ENCODE measurements at regions not wholly inside any gene's neighbourhood (a gene's known extent, or its start where the extent isn't known, plus 50 kb on each side); places are given as distances from the start of the nearest gene placed in this dataset.

DNA sequence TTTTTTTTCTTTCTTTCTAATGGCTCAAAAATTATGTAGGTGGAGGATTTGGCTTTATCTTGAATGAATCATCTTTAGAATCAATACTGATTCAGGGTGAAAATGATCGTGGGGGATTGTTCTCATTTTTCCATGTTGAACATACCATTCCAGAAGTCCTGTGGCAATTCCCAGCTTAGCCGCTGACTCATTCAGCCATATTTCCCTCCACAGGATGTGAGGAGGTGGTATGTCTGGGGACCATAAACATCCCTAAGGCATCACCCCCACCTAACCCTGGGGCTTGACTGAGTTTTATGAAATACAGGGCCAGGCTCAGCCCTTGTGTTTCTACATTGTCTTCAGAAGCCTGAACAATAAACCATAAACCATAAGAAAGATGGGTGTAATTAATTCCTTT lies 92.7 kb upstream of the FN1 start:
- DNase-seq: no peak

- DNase-seq: no peak
Observed at GRCh38 chr2:215527736-215528135, 91.9 kb upstream of the FN1 start.

DNA sequence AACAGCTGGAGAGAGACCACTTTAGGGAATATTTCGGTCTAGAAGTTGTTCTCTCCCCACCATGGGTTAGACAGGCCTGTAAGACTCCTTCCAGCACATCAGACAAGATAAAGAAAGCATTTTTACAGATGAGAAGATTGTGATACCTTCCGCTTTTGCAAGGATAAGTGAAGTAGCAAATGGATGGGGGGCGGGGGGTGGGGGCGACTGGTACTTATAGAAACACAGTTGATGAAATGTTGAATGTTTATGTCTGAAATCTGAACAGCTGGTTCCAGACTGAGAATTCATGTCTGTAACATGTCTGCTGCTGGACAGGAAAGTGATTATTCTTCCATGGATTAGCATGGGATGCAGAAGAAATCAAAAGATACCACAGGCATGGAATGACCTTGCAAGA lies 90.5 kb upstream of the FN1 start:
- DNase-seq: no peak

- no peak for DNase-seq
Observed at GRCh38 chr2:215522237-215522636, 86.4 kb upstream of the FN1 start.

- no peak for DNase-seq
Observed at GRCh38 chr2:215521031-215521430, 85.2 kb upstream of the FN1 start.

GRCh38 chr2:215517391-215517790 lies 81.5 kb upstream of the FN1 start:
- DNase-seq: no peak

DNA sequence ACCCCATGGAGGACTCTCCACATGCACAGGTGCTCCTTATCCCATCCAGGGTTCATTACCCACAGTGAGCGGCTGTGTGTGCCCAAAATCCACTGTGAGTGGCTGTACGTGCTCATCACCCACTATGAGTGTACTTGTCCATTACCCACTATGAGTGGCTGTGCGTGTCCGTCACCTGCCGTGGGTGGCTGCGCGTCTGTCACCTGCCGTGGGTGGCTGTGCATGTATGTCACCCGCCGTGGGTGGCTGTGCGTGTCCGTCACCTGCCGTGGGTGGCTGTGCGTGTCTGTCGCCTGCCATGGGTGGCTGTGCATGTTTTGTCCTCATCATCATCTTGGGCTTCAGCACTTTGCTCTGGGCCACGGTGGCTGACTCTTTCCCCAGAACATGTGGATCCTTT lies 78.6 kb upstream of the FN1 start:
- no peak for DNase-seq

DNA sequence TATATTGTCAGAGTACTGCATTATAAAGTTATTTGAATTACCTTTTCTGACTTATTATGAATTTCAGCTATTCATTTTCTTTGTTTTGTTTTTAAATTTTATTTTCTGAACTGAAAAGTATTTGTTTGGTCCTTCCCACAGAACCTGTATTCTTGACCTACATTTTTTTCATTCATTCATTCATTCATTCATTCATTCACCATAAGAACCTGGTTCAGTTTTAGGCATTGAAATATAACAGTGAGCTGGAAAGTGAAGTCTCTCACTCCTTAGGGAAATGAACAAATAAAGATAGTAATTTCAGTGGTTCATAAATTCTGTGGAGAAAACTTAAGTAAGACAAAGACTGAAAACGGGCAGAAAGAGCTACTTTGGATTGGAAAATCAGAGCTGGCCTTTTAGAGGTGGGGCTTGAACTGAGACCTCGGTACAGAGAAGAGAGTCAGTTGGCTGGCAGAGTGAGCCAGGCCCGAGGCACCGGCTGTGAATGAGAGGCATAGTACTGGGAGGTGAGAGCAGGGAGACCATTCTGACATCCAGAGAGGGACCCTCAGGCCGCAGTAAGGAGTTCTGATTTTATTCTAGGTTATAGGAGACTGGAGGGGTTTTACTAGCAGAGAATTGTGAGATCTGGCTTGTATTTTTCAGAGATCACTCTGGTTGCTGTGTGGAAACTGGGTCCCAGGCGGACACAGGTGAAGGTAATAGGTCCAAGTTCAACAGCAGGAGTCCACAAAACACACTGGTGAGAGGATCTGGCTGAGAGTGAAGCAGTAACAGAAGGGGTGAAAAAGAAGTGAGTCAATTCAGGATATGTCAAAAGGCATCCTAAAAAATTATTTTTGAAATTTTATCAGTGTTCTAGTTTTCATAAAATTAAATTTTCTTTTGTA lies 75.8 kb upstream of the FN1 start:
- DNase-seq: no peak

DNA sequence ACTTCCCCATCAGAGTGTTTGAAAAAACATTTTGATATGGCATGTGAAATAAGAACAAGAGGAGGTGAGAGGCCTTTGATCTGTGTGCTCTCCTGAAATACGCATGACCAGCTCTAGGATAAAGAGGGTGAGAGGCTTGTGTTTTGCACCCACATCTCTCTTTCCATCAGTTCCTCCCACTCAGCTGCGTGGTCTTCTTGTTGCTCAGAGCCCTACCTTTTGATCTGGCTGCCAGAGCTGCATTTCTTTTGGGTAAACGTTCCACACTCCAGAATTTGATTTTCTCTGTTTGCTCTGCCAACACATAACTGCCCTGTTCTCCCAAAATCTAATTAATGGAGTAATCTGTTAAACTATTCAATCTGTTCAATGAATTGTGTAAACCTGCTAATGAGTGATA lies 72.0 kb upstream of the FN1 start:
- no peak for DNase-seq

- no peak for DNase-seq
Observed at GRCh38 chr2:215507136-215507535, 71.3 kb upstream of the FN1 start.

DNA sequence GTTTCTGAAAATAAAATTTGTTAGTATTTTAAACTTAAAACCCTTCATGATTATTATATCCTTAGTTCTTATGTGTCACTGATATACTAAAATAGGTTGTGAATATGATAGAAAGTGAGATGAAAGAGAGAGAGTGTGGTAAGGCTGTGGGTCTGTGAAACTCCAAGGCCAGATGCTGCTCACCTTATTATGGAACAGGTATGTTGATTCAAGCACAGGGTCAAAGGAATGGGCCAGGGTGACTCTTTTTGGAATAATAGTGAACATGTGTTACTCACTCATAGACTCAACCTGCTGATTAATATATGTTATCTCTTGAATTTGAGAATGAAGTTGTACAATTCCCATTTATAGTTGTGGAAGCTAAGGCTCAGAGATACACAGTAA lies 70.7 kb upstream of the FN1 start:
- no peak for DNase-seq

GRCh38 chr2:215505044-215505786 lies 69.3 kb upstream of the FN1 start:
- DNase-seq: no peak

DNA sequence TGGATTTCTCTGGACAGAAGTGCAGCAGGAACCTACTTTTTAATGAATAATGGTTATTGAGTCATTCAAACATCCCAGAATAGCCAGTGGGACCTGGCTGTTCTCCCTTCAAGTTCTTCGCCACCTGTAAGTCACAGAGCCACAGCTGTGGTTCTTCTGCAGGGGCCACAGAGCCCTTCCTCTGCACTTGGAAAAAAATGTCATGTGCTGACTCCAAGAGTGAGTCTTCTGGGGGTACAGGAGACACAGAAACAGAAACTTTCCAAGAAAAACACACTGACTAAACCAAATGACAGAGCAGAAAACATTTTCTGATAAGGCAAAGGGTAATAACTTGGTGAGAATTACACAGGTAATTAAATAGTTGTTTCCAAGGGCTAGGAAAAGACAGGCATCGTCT lies 68.7 kb upstream of the FN1 start:
- no peak for DNase-seq

DNA sequence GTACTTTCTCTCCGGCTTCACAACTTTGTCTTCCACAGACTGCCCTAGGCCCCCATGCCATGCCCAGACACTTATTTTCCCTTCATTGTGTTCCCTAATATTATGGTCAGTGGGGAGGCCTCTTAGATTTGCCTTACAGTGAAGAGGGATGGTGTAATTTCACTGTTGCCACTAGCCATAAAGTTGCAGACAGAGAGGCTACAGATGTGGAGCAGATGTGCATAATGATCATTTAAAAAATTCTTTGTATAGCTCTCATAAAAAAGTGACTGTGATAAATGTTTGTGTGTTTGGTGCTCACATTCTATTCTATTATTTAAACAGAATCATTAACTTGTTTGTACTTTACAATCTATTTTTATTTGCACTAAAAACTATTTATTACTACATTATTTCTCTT lies 67.5 kb upstream of the FN1 start:
- no peak for DNase-seq

DNA sequence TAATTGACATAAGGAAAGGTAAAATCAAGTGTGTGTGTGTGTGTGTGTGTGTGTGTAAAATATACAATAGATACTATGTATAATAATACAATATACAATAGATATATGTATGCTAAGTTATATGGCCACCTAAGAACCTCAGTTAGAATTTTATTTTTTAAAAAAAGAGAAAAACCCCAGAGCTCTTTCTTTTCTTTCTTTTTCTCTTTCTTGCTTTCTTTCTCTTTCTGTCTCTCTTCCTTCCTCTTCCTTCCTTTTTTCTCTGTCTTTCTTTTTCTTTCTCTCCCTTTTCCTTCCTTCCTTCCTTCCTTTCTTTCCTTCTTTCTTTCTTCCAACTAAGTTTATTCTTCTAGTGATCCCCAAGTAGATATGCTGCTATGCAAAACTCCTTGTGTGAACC lies 64.6 kb upstream of the FN1 start:
- DNase-seq: no peak

- no peak for DNase-seq
Observed at GRCh38 chr2:215499331-215499730, 63.5 kb upstream of the FN1 start.

DNA sequence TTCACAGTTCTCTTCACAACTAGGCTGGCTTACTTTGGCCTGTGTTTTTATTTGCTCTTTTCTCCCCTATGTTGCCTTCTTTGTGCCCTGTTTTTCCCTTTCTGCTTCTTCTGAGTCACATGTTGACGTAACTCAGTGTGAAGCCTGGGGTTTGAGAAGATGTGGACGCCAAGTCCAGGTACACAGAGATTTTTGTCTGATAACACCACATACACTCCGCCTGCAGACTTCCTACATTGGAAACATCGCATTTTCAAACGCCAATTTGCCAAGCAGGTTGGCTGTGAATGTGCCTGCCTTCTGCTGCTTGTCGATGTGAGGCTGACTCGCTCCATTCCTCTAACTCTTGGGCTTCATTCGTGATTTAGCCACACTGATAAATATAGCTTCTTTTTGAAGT lies 62.6 kb upstream of the FN1 start:
- no peak for DNase-seq

DNA sequence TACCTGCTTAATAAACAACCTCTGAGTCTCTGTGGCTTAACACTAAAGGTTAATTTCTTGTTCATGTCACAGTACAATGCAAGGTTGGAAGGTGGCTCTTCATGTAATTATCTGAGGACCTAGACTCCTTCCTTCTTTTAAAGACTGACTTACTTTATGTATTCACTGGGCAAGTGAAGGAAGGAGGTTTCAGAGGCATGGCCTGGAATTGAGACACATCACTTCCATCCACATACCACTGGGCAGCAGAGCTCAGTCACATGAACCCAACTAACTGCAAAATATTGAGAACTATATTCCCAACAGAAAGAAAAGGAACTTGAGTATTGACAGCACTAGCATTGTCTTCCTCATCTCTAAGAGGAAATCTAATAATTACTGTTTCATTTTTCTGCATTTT lies 57.5 kb upstream of the FN1 start:
- DNase-seq: no peak

- DNase-seq: no peak
Observed at GRCh38 chr2:215489288-215489848, 53.5 kb upstream of the FN1 start.

GRCh38 chr2:215487002-215487372 lies 51.1 kb upstream of the FN1 start:
- DNase-seq: no peak

- no peak for DNase-seq
Observed at GRCh38 chr2:215486291-215487001, 50.6 kb upstream of the FN1 start.

All from 8988T (cell line).